ENCODE measurements at regions not wholly inside any gene's neighbourhood (a gene's known extent, or its start where the extent isn't known, plus 50 kb on each side); places are given as distances from the start of the nearest gene placed in this dataset.
A peak's percentile ranks its signal among the peaks of the same experiment; 100 is the strongest.

DNA sequence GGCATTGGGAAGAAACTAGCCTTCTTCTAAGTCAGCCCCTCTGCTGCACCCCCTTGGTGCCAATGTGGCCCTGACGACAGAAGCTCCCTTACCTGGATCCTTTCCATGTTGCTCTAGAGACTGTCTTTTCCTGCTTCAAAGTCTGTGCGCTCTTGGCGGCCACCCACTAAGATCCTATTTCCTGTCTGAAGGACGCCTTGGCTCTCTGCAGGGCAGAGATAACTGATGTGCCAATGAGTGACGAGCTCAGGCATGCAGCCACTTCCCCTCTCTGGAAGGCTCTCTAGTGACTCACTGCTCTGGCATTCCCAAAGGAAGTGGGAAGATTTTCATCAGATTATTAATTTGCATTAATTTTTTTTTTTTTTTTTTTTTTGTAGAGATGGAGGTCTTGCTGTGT lies 273.5 kb downstream of the CDH20 start:
- TF ChIP-seq CTCF (IDR thresholded peaks at IDR 0.05), result no peak
- peak overlapping the region; percentile 34 to 41 for H3K27ac ChIP-seq
- DNase-seq, result peak; percentile 68 to 84
- H3K36me3 ChIP-seq, result no peaks in the 10 kb centered on the region
- intact Hi-C loops (cut with DNase I; ENCODE audit: low total_unique reads), result no loop called here
- peaks cover 0 to 24% (median 11%) of the 10 kb centered on the region in 4 donors for H3K4me1 ChIP-seq
- H3K9me3 ChIP-seq, result peaks cover 0 to 4% (median 0%) of the 10 kb centered on the region in 3 donors
- H3K4me3 ChIP-seq, result peak overlapping the region; percentile 0 to 17
- no peaks in the 10 kb centered on the region for H3K27me3 ChIP-seq

- no peaks in the 10 kb centered on the region for H3K27me3 ChIP-seq
- DNase-seq, result peak in 1 of 2 donors; percentile 38
- no peaks in the 10 kb centered on the region for H3K36me3 ChIP-seq
- no peak for TF ChIP-seq CTCF (IDR thresholded peaks at IDR 0.05)
- H3K27ac ChIP-seq, result peak overlapping the region; percentile 34 to 41
- peak overlapping the region; percentile 0 to 17 for H3K4me3 ChIP-seq
- intact Hi-C loops (cut with DNase I; ENCODE audit: low total_unique reads), result no loop called here
- H3K4me1 ChIP-seq, result peaks cover 0 to 26% (median 11%) of the 10 kb centered on the region in 4 donors
- H3K9me3 ChIP-seq, result peaks cover 0 to 4% (median 0%) of the 10 kb centered on the region in 3 donors
Measured at GRCh38 chr18:61606068-61606660, 272.9 kb downstream of the CDH20 start.

DNA sequence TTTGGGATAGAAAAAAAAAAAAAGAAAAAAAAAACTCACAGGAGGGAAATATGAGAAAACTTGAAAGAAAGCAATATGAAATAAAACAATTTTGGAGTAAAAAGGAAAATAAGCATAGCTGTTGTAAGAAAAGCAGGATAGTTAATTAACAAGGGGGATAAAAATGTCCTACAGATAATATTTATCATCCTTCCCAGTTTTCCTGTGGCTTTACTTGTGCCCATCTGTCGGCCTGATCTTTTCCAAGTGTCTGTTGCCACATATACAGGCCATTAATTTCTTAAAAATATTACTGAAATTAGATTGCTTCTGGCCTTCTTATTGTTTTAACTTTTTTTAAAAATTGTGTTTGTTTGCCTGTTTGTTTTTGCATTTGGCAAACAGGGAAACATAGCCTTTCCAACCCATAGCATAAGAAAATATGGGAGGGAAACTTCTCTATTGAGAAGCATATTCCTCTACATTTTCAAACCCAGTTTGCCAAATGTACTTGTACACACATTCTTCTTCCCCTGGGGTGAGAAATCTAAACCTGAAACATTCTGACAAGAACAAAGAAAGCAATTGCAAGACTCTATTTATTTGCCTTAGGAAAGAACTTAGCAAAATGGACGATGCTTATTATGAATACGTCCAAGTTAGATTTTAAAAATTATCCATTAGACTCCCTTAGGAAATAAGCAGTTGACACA lies 272.3 kb downstream of the CDH20 start:
- TF ChIP-seq CTCF (IDR thresholded peaks at IDR 0.05), result no peak
- no peak for DNase-seq
- H3K4me3 ChIP-seq, result no peak overlapping the region
- intact Hi-C loops (cut with DNase I; ENCODE audit: low total_unique reads), result no loop called here
- peak overlapping the region; percentile 34 to 41 for H3K27ac ChIP-seq
- H3K27me3 ChIP-seq, result no peaks in the 10 kb centered on the region
- H3K36me3 ChIP-seq, result no peaks in the 10 kb centered on the region
- peaks cover 0 to 4% (median 0%) of the 10 kb centered on the region in 3 donors for H3K9me3 ChIP-seq
- peaks cover 0 to 26% (median 11%) of the 10 kb centered on the region in 4 donors for H3K4me1 ChIP-seq

All from tibial artery (tissue), 4 donors.